ENCODE measurements at regions not wholly inside any gene's neighbourhood (a gene's known extent, or its start where the extent isn't known, plus 50 kb on each side); places are given as distances from the start of the nearest gene placed in this dataset.

DNA sequence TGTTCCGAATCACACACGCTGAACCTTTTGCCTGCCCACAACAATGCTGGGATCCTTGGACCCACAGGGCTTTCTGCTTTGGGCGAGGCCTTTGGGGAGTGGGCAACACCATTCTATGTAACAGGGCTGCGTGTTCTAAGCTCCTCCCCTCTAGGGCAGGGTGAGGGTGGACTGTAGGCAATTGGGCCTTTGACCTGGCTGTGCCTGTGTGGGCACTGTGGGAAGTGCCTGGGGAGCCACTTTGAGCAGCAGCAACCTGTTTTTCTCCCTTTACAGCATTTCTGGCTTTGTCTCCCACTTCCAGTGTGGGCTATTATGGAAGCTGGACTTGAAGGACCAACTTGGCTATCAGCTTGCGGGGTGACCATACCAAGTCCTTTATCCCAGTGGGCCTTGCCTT lies 128.9 kb upstream of the WSCD1 start:
- ATAC-seq, result peak; percentile 70
- no peak for DNase-seq (ENCODE audit: low spot score)
- H3K9me2 ChIP-seq (ENCODE audit: insufficient read depth), result no peaks in the 10 kb centered on the region

More for the DNA sequence above, 128.9 kb upstream of the WSCD1 start:
- TF ChIP-seq, protein P1, sequence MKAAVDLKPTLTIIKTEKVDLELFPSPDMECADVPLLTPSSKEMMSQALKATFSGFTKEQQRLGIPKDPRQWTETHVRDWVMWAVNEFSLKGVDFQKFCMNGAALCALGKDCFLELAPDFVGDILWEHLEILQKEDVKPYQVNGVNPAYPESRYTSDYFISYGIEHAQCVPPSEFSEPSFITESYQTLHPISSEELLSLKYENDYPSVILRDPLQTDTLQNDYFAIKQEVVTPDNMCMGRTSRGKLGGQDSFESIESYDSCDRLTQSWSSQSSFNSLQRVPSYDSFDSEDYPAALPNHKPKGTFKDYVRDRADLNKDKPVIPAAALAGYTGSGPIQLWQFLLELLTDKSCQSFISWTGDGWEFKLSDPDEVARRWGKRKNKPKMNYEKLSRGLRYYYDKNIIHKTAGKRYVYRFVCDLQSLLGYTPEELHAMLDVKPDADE (IDR thresholded peaks at IDR 0.05), result no peak
- TF ChIP-seq, protein P2, sequence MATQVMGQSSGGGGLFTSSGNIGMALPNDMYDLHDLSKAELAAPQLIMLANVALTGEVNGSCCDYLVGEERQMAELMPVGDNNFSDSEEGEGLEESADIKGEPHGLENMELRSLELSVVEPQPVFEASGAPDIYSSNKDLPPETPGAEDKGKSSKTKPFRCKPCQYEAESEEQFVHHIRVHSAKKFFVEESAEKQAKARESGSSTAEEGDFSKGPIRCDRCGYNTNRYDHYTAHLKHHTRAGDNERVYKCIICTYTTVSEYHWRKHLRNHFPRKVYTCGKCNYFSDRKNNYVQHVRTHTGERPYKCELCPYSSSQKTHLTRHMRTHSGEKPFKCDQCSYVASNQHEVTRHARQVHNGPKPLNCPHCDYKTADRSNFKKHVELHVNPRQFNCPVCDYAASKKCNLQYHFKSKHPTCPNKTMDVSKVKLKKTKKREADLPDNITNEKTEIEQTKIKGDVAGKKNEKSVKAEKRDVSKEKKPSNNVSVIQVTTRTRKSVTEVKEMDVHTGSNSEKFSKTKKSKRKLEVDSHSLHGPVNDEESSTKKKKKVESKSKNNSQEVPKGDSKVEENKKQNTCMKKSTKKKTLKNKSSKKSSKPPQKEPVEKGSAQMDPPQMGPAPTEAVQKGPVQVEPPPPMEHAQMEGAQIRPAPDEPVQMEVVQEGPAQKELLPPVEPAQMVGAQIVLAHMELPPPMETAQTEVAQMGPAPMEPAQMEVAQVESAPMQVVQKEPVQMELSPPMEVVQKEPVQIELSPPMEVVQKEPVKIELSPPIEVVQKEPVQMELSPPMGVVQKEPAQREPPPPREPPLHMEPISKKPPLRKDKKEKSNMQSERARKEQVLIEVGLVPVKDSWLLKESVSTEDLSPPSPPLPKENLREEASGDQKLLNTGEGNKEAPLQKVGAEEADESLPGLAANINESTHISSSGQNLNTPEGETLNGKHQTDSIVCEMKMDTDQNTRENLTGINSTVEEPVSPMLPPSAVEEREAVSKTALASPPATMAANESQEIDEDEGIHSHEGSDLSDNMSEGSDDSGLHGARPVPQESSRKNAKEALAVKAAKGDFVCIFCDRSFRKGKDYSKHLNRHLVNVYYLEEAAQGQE (IDR thresholded peaks at IDR 0.05; ENCODE audit: unreplicated experiment), result no peak
- TF ChIP-seq, protein P3, sequence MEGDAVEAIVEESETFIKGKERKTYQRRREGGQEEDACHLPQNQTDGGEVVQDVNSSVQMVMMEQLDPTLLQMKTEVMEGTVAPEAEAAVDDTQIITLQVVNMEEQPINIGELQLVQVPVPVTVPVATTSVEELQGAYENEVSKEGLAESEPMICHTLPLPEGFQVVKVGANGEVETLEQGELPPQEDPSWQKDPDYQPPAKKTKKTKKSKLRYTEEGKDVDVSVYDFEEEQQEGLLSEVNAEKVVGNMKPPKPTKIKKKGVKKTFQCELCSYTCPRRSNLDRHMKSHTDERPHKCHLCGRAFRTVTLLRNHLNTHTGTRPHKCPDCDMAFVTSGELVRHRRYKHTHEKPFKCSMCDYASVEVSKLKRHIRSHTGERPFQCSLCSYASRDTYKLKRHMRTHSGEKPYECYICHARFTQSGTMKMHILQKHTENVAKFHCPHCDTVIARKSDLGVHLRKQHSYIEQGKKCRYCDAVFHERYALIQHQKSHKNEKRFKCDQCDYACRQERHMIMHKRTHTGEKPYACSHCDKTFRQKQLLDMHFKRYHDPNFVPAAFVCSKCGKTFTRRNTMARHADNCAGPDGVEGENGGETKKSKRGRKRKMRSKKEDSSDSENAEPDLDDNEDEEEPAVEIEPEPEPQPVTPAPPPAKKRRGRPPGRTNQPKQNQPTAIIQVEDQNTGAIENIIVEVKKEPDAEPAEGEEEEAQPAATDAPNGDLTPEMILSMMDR (conservative IDR thresholded peaks at IDR 0.05; ENCODE audit: low read depth in 2 of 2), result no peak
- no peak for TF ChIP-seq EZH2 (IDR thresholded peaks at IDR 0.05; ENCODE audit: low read depth, unreplicated experiment)
- TF ChIP-seq JUNB (IDR thresholded peaks at IDR 0.05; ENCODE audit: unreplicated experiment), result no peak
- no peak for TF ChIP-seq STAT1 (IDR thresholded peaks at IDR 0.05; ENCODE audit: unreplicated experiment)
- no peak for TF ChIP-seq EZH2phosphoT487 (IDR thresholded peaks at IDR 0.05; ENCODE audit: unreplicated experiment)
- no peak for TF ChIP-seq CREB1 (CRISPR knock-in tag; IDR thresholded peaks at IDR 0.05; ENCODE audit: low read depth)
- no peak for TF ChIP-seq POLR2AphosphoS5 (IDR thresholded peaks at IDR 0.05; ENCODE audit: low read depth)
- TF ChIP-seq ZNF331 (CRISPR knock-in tag; IDR thresholded peaks at IDR 0.05; ENCODE audit: low read depth), result no peak
- TF ChIP-seq ZNF114 (CRISPR knock-in tag; IDR thresholded peaks at IDR 0.05), result no peak
- TF ChIP-seq, protein P4, sequence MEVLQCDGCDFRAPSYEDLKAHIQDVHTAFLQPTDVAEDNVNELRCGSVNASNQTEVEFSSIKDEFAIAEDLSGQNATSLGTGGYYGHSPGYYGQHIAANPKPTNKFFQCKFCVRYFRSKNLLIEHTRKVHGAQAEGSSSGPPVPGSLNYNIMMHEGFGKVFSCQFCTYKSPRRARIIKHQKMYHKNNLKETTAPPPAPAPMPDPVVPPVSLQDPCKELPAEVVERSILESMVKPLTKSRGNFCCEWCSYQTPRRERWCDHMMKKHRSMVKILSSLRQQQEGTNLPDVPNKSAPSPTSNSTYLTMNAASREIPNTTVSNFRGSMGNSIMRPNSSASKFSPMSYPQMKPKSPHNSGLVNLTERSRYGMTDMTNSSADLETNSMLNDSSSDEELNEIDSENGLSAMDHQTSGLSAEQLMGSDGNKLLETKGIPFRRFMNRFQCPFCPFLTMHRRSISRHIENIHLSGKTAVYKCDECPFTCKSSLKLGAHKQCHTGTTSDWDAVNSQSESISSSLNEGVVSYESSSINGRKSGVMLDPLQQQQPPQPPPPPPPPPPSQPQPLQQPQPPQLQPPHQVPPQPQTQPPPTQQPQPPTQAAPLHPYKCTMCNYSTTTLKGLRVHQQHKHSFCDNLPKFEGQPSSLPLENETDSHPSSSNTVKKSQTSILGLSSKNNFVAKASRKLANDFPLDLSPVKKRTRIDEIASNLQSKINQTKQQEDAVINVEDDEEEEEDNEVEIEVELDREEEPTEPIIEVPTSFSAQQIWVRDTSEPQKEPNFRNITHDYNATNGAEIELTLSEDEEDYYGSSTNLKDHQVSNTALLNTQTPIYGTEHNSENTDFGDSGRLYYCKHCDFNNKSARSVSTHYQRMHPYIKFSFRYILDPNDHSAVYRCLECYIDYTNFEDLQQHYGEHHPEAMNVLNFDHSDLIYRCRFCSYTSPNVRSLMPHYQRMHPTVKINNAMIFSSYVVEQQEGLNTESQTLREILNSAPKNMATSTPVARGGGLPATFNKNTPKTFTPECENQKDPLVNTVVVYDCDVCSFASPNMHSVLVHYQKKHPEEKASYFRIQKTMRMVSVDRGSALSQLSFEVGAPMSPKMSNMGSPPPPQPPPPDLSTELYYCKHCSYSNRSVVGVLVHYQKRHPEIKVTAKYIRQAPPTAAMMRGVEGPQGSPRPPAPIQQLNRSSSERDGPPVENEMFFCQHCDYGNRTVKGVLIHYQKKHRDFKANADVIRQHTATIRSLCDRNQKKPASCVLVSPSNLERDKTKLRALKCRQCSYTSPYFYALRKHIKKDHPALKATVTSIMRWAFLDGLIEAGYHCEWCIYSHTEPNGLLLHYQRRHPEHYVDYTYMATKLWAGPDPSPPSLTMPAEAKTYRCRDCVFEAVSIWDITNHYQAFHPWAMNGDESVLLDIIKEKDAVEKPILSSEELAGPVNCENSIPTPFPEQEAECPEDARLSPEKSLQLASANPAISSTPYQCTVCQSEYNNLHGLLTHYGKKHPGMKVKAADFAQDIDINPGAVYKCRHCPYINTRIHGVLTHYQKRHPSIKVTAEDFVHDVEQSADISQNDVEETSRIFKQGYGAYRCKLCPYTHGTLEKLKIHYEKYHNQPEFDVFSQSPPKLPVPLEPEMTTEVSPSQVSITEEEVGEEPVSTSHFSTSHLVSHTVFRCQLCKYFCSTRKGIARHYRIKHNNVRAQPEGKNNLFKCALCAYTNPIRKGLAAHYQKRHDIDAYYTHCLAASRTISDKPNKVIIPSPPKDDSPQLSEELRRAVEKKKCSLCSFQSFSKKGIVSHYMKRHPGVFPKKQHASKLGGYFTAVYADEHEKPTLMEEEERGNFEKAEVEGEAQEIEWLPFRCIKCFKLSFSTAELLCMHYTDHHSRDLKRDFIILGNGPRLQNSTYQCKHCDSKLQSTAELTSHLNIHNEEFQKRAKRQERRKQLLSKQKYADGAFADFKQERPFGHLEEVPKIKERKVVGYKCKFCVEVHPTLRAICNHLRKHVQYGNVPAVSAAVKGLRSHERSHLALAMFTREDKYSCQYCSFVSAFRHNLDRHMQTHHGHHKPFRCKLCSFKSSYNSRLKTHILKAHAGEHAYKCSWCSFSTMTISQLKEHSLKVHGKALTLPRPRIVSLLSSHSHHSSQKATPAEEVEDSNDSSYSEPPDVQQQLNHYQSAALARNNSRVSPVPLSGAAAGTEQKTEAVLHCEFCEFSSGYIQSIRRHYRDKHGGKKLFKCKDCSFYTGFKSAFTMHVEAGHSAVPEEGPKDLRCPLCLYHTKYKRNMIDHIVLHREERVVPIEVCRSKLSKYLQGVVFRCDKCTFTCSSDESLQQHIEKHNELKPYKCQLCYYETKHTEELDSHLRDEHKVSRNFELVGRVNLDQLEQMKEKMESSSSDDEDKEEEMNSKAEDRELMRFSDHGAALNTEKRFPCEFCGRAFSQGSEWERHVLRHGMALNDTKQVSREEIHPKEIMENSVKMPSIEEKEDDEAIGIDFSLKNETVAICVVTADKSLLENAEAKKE (CRISPR knock-in tag; IDR thresholded peaks at IDR 0.05), result no peak
- TF ChIP-seq NANOG (IDR thresholded peaks at IDR 0.05; ENCODE audit: borderline replicate concordance), result no peak
- H3F3A ChIP-seq (replicated peaks; ENCODE audit: low read depth), result no peaks in the 10 kb centered on the region
- H3K4me3 ChIP-seq, result no peak overlapping the region
- no peaks in the 10 kb centered on the region for H3K4me1 ChIP-seq (ENCODE audit: insufficient read depth)
- Mint-ChIP-seq H3K36me3 (ENCODE audit: low read depth) (peaks cover 5% of the 10 kb centered on the region), H3K27ac (no peak overlapping the region), H3K4me1 (peaks cover 5% of the 10 kb centered on the region; the same call in 1 of the 3 replicates), H3K4me3 (no peak overlapping the region), H3K27me3 (ENCODE audit: insufficient read depth, low read depth, poor library complexity) (peaks cover 9% of the 10 kb centered on the region), H3K9me3 (peaks cover 8% of the 10 kb centered on the region)
- H3K27ac ChIP-seq (ENCODE audit: low read depth), result no peak overlapping the region
- no peaks in the 10 kb centered on the region for H3K27me3 ChIP-seq (ENCODE audit: insufficient read depth)
- no peaks in the 10 kb centered on the region for H4K20me1 ChIP-seq (replicated peaks; ENCODE audit: insufficient read depth)
- H3K4me2 ChIP-seq, result no peak overlapping the region
- no peaks in the 10 kb centered on the region for H3K36me3 ChIP-seq (ENCODE audit: insufficient read depth)
- H2AFZ ChIP-seq, result peak overlapping the region; percentile 66; the same call in 1 of the 2 replicates
- H3K79me2 ChIP-seq (replicated peaks; ENCODE audit: insufficient read depth), result no peaks in the 10 kb centered on the region
